A549 (cell line): ENCODE measurements at regions not wholly inside any gene's neighbourhood (a gene's known extent, or its start where the extent isn't known, plus 50 kb on each side); places are given as distances from the start of the nearest gene placed in this dataset.

Experiments used
- ATAC-seq, 2 experiments: fragments of 200-7000 bp in 1 of 2; fragments of >200 bp in 1 of 2; cut with Nextera tagmentation in 1 of 2; cut with Tn5 transposase in 1 of 2; 3 replicates each; pipeline versions ENCODE4 v1.8.0 to v1.9.1; 2018 to 2020; ENCODE audit warnings: mild to moderate bottlenecking in 1 of 2, moderate library complexity in 1 of 2
- CTCF ChIA-PET: fragments of 300-600 bp; sonication (Branson Sonifier 250); formaldehyde crosslinking; extraction: SDS; loops from one replicate; lab custom pipeline; 2021; ENCODE audit warnings: antibody characterized with exemption, inconsistent platforms; lab: Yijun Ruan, JAX
- POLR2A ChIA-PET: fragments of 350-600 bp; formaldehyde crosslinking; extraction: SDS; loops from one replicate; lab custom pipeline; 2021; ENCODE audit warnings: antibody characterized with exemption, inconsistent platforms; lab: Yijun Ruan, JAX
- DNase-seq, 2 experiments: peaks; one replicate each; pipeline versions ENCODE4 v3.0.0 to v3.0.0-alpha.2; 2011 to 2016; ENCODE audit warnings: low read depth in 1 of 2, low spot score in 1 of 2
- FAIRE-seq: peaks from 2 replicates; lab custom pipeline; 2011; peaks lifted over from hg19 to GRCh38; lab: Jason Lieb, UNC
- H3K27ac ChIP-seq, 2 experiments: fragments of >200 bp; sonication (Bioruptor Twin); formaldehyde crosslinking; 3 replicates each; pipeline ENCODE4 v1.5.1; 2016 to 2017
- H3K4me1 ChIP-seq: fragments of >200 bp; sonication (Bioruptor Twin); formaldehyde crosslinking; 3 replicates; pipeline ENCODE4 v1.6.1; 2016
- H3K4me2 ChIP-seq: fragments of >200 bp; sonication (Bioruptor Twin); formaldehyde crosslinking; 3 replicates; pipeline ENCODE4 v1.6.1; 2016
- H3K4me3 ChIP-seq: fragments of >200 bp; sonication (Bioruptor Twin); formaldehyde crosslinking; 3 replicates; pipeline ENCODE4 v1.5.1; 2016
- H3K9me3 ChIP-seq: fragments of >200 bp; sonication (Bioruptor Twin); formaldehyde crosslinking; 3 replicates; pipeline ENCODE4 v1.6.1; 2016
- ATOH8 ChIP-seq: fragments of 250-450 bp; sonication (Bioruptor Pico); IDR thresholded peaks from 2 replicates; pipeline ENCODE4 v1.5.0; 2020; ENCODE audit warnings: low read depth, mild to moderate bottlenecking, moderate library complexity
- BCL3 ChIP-seq: fragments of >200 bp; sonication (Bioruptor Twin); formaldehyde crosslinking; IDR thresholded peaks from 3 replicates; pipeline ENCODE4 v1.6.1; 2016
- CBX2 ChIP-seq: fragments of 200-600 bp; sonication (generic); IDR thresholded peaks from 2 replicates; pipeline ENCODE4 v1.6.1; 2016; ENCODE audit warnings: low read depth, mild to moderate bottlenecking, borderline replicate concordance
- CHD4 ChIP-seq: fragments of 200-600 bp; sonication (generic); IDR thresholded peaks from 2 replicates; pipeline ENCODE4 v1.6.1; 2016; ENCODE audit warnings: antibody characterized with exemption, mild to moderate bottlenecking, borderline replicate concordance
- EP300 ChIP-seq, 2 experiments: fragments of >200 bp; sonication (Bioruptor Twin); formaldehyde crosslinking; IDR thresholded peaks; 2 replicates in 1 of 2; 3 replicates in 1 of 2; pipeline ENCODE4 v1.6.1; 2016 to 2017
- ESRRA ChIP-seq: fragments of 150-350 bp; IDR thresholded peaks from 2 replicates; pipeline ENCODE4 v1.6.1; 2014; ENCODE audit warnings: mild to moderate bottlenecking, low read length, borderline replicate concordance
- FOSB ChIP-seq: fragments of 250-450 bp; sonication (Bioruptor Pico); IDR thresholded peaks from 2 replicates; pipeline ENCODE4 v1.5.0; 2020; ENCODE audit warnings: mild to moderate bottlenecking, moderate library complexity
- GATA3 ChIP-seq: IDR thresholded peaks from 2 replicates; pipeline ENCODE4 v1.6.1; 2012; ENCODE audit warnings: borderline replicate concordance
- HDAC2 ChIP-seq: fragments of 200-600 bp; sonication (generic); IDR thresholded peaks from 2 replicates; pipeline ENCODE4 v1.6.1; 2016
- HEYL ChIP-seq: fragments of 250-450 bp; sonication (Bioruptor Pico); IDR thresholded peaks from 2 replicates; pipeline ENCODE4 v1.8.0; 2021; ENCODE audit warnings: mild to moderate bottlenecking, moderate library complexity
- HMGXB4 ChIP-seq: fragments of 250-450 bp; sonication (Bioruptor Pico); IDR thresholded peaks from 2 replicates; pipeline ENCODE4 v1.5.0; 2021; ENCODE audit warnings: mild to moderate bottlenecking, moderate library complexity, borderline replicate concordance
- HOXA7 ChIP-seq: fragments of 250-450 bp; sonication (Bioruptor Pico); IDR thresholded peaks from 2 replicates; pipeline ENCODE4 v1.5.0; 2020; ENCODE audit warnings: mild to moderate bottlenecking, moderate library complexity
- JUNB ChIP-seq: fragments of >200 bp; sonication (Bioruptor Twin); formaldehyde crosslinking; IDR thresholded peaks from 2 replicates; pipeline ENCODE4 v1.6.1; 2016
- KDM1A ChIP-seq: fragments of 200-600 bp; sonication (generic); IDR thresholded peaks from 2 replicates; pipeline ENCODE4 v1.6.1; 2016; ENCODE audit warnings: low read depth, mild to moderate bottlenecking
- MAX ChIP-seq: IDR thresholded peaks from 2 replicates; pipeline ENCODE4 v1.6.1; 2012
- MAZ ChIP-seq: fragments of 150-350 bp; IDR thresholded peaks from 2 replicates; pipeline ENCODE4 v1.6.1; 2014; ENCODE audit warnings: antibody characterized with exemption, low read depth, low read length, borderline replicate concordance
- PHF8 ChIP-seq: fragments of 200-600 bp; sonication (generic); IDR thresholded peaks from 2 replicates; pipeline ENCODE4 v1.6.1; 2016; ENCODE audit warnings: low read depth, mild to moderate bottlenecking, antibody characterized with exemption, moderate library complexity, borderline replicate concordance
- POLR2AphosphoS2 ChIP-seq: conservative IDR thresholded peaks from 2 replicates; pipeline ENCODE4 v1.6.1; 2012; ENCODE audit warnings: low read length, improper control_type of control experiment, inconsistent platforms
- RARB ChIP-seq: fragments of 250-450 bp; sonication (Bioruptor Pico); IDR thresholded peaks from 2 replicates; pipeline ENCODE4 v1.8.0; 2021; ENCODE audit warnings: mild to moderate bottlenecking, moderate library complexity
- RFX5 ChIP-seq: fragments of 450-650 bp; IDR thresholded peaks from 2 replicates; pipeline ENCODE4 v1.7.1; 2014; ENCODE audit warnings: antibody characterized with exemption, mild to moderate bottlenecking, moderate library complexity
- ZC3H11A ChIP-seq: fragments of 450-650 bp; IDR thresholded peaks from 2 replicates; pipeline ENCODE4 v1.6.1; 2014; ENCODE audit warnings: antibody characterized with exemption, mild to moderate bottlenecking
- ZSCAN20 ChIP-seq: fragments of 250-450 bp; sonication (Bioruptor Pico); IDR thresholded peaks from 2 replicates; pipeline ENCODE4 v1.8.0; 2022; ENCODE audit warnings: mild to moderate bottlenecking, moderate library complexity
- WGBS: methylation state at CpG from one replicate; pipeline ENCODE4 v1.1.6; 2017; ENCODE audit errors: missing lambda C conversion rate; 5-methylcytosine and 5-hydroxymethylcytosine counted together

- FAIRE-seq = no peak
- H3K27ac ChIP-seq = no peak overlapping the region
- CTCF ChIA-PET = interaction anchor here (1.1 kb wide), 1 partner anchor 12 kb away, joined by 4 read pairs; no protein-coding TSS in a partner anchor
Measured at GRCh38 chr12:28708918-28709371, 440.1 kb upstream of the FAR2 start.

GRCh38 chr12:28709986-28710685 lies 438.9 kb upstream of the FAR2 start:
- Histone ChIP-seq H3K9me3 (no peaks in the 10 kb centered on the region), H3K4me3 (no peak overlapping the region), H3K27ac (no peak overlapping the region), H3K4me1 (no peaks in the 10 kb centered on the region), H3K4me2 (no peak overlapping the region)
- DNase-seq (no peak), ATAC-seq (no peak), FAIRE-seq (no peak)
- POLR2A ChIA-PET = no interaction called here
- CTCF ChIA-PET = no interaction called here
- TF ChIP-seq FOSB (no peak), ESRRA (no peak), CBX2 (no peak), HDAC2 (no peak), RARB (CRISPR knock-in tag) (no peak), HOXA7 (CRISPR knock-in tag) (no peak), GATA3 (no peak), JUNB (no peak), ZC3H11A (no peak), CHD4 (no peak), RFX5 (no peak)
- WGBS = 21% methylated on average over 4 of the region's 4 CpGs

More at GRCh38 chr12:28708918-28709371, 440.1 kb upstream of the FAR2 start:
- POLR2A ChIA-PET = no interaction called here
- no peak for TF ChIP-seq PHF8
- TF ChIP-seq ZSCAN20 = no peak
- no peak for TF ChIP-seq POLR2AphosphoS2
- no peak for TF ChIP-seq MAZ
- no peak for TF ChIP-seq HMGXB4 (CRISPR knock-in tag)
- TF ChIP-seq BCL3 = no peak
- Histone ChIP-seq H3K4me3 (no peak overlapping the region), H3K9me3 (no peaks in the 10 kb centered on the region), H3K4me2 (no peak overlapping the region), H3K4me1 (no peaks in the 10 kb centered on the region)
- ATAC-seq = no peak
- DNase-seq = no peak
- 37% methylated on average over 4 of the region's 4 CpGs for WGBS

- H3K4me3 ChIP-seq = no peak overlapping the region
- TF ChIP-seq HEYL = no peak
- no peak for TF ChIP-seq KDM1A
- no peak for TF ChIP-seq ATOH8
- TF ChIP-seq EP300 (IDR thresholded peaks at IDR 0.05) = no peak
- no peak for TF ChIP-seq MAX
- no peak for DNase-seq
- WGBS = 5% methylated on average over 1 of the region's 1 CpG
- POLR2A ChIA-PET = no interaction called here
- FAIRE-seq = no peak
- ATAC-seq = no peak
- H3K4me2 ChIP-seq = no peak overlapping the region
- no peaks in the 10 kb centered on the region for H3K4me1 ChIP-seq
- no peak overlapping the region for H3K27ac ChIP-seq
- H3K9me3 ChIP-seq = no peaks in the 10 kb centered on the region
- CTCF ChIA-PET = no interaction called here
Measured at GRCh38 chr12:28710882-28711281, 438.2 kb upstream of the FAR2 start.
